ENCODE measurements at regions not wholly inside any gene's neighbourhood (a gene's known extent, or its start where the extent isn't known, plus 50 kb on each side); places are given as distances from the start of the nearest gene placed in this dataset.

DNA sequence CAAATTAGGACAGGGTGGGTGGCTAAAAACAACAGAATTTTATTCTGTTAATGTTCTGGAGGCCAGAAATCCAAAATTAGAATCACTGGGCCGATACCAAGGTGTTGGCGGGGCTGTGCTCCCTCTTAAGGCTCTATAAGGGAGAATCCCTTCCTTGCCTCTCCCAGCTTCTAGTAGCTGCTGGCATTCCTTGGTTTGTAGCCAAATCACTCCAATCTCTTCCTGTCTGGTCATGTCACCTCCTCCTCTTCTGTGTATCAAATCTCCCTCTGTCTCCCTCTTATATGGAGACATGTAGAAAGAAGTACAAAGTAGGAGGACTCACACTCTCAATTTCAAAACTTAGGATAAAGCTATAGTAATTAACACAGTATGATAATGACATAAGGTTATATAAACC lies 102.9 kb upstream of the SIRPA start:
- DNase-seq (ENCODE audit: low spot score), result no peak
- TF ChIP-seq, protein P1, sequence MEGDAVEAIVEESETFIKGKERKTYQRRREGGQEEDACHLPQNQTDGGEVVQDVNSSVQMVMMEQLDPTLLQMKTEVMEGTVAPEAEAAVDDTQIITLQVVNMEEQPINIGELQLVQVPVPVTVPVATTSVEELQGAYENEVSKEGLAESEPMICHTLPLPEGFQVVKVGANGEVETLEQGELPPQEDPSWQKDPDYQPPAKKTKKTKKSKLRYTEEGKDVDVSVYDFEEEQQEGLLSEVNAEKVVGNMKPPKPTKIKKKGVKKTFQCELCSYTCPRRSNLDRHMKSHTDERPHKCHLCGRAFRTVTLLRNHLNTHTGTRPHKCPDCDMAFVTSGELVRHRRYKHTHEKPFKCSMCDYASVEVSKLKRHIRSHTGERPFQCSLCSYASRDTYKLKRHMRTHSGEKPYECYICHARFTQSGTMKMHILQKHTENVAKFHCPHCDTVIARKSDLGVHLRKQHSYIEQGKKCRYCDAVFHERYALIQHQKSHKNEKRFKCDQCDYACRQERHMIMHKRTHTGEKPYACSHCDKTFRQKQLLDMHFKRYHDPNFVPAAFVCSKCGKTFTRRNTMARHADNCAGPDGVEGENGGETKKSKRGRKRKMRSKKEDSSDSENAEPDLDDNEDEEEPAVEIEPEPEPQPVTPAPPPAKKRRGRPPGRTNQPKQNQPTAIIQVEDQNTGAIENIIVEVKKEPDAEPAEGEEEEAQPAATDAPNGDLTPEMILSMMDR (IDR thresholded peaks at IDR 0.05), result no peak
- peaks cover 35% of the 10 kb centered on the region for H3K27me3 Mint-ChIP-seq (ENCODE audit: low read depth)

GRCh38 chr20:1790386-1790785 lies 104.8 kb upstream of the SIRPA start:
- Mint-ChIP-seq H3K9me3 (ENCODE audit: low read depth) (no peaks in the 10 kb centered on the region), H3K27ac (ENCODE audit: unreplicated experiment) (no peak overlapping the region), H3K36me3 (ENCODE audit: low read depth) (no peaks in the 10 kb centered on the region), H3K4me1 (ENCODE audit: low read depth) (no peaks in the 10 kb centered on the region), H3K4me3 (ENCODE audit: unreplicated experiment) (no peak overlapping the region), H3K27me3 (ENCODE audit: low read depth) (peaks cover 49% of the 10 kb centered on the region)
- TF ChIP-seq, protein P1 (IDR thresholded peaks at IDR 0.05), result no peak
- no peak for DNase-seq (ENCODE audit: low spot score)

More for the DNA sequence above, 102.9 kb upstream of the SIRPA start:
- Mint-ChIP-seq H3K27ac (ENCODE audit: unreplicated experiment) (no peak overlapping the region), H3K9me3 (ENCODE audit: low read depth) (no peaks in the 10 kb centered on the region), H3K4me1 (ENCODE audit: low read depth) (no peaks in the 10 kb centered on the region), H3K36me3 (ENCODE audit: low read depth) (no peaks in the 10 kb centered on the region), H3K4me3 (ENCODE audit: unreplicated experiment) (no peak overlapping the region)

DNA sequence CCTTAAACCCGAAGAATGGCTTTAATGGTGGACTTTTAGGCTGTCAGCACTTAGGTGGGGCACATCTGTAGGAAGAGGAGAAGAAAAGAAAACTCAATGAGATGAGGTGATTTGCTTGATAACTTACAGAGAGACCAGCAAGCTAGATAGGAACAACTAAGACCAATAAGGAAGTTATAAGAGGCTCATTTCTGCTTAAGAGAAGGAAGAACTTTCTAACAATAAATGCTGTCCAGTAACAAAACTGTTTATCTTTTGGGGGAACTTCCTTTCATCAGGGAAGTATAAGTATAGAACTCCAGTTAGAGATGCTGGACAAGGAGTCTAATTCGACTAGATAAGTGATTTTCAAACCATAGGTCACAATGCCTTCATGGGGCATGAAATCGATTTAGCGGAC lies 107.2 kb upstream of the SIRPA start:
- DNase-seq (ENCODE audit: low spot score), result no peak
- Mint-ChIP-seq H3K9me3 (ENCODE audit: low read depth) (no peaks in the 10 kb centered on the region), H3K36me3 (ENCODE audit: low read depth) (no peaks in the 10 kb centered on the region), H3K4me1 (ENCODE audit: low read depth) (no peaks in the 10 kb centered on the region), H3K27ac (ENCODE audit: unreplicated experiment) (no peak overlapping the region), H3K27me3 (ENCODE audit: low read depth) (peaks cover 46% of the 10 kb centered on the region), H3K4me3 (ENCODE audit: unreplicated experiment) (no peak overlapping the region)
- TF ChIP-seq, protein P1 (IDR thresholded peaks at IDR 0.05), result no peak

DNA sequence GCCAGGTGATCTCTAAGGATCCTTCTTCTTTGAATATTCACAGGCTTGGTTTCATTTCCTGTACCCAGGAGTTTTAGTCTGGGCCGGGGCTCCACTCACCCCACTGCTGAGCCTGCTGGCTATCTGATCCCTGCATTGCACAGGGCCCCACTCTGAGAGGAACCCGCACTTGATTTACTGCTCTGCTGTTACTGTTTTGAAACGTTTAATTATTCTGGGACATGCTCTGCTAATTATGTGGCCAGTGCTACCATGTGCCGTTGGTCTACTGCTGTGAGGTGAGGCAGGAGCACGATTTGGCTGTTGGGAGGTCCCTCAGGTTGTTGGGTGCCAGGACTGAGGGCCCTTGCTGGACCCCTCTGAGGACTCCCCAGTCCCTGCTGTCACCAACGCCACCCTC lies 108.7 kb upstream of the SIRPA start:
- Mint-ChIP-seq H3K27ac (ENCODE audit: unreplicated experiment) (no peak overlapping the region), H3K36me3 (ENCODE audit: low read depth) (no peaks in the 10 kb centered on the region), H3K9me3 (ENCODE audit: low read depth) (no peaks in the 10 kb centered on the region), H3K4me1 (ENCODE audit: low read depth) (no peaks in the 10 kb centered on the region), H3K27me3 (ENCODE audit: low read depth) (peaks cover 44% of the 10 kb centered on the region), H3K4me3 (ENCODE audit: unreplicated experiment) (no peak overlapping the region)
- no peak for DNase-seq (ENCODE audit: low spot score)
- TF ChIP-seq, protein P1 (IDR thresholded peaks at IDR 0.05), result no peak

GRCh38 chr20:1784586-1784985 lies 110.6 kb upstream of the SIRPA start:
- no peak overlapping the region for H3K4me3 Mint-ChIP-seq (ENCODE audit: unreplicated experiment)
- peaks cover 41% of the 10 kb centered on the region for H3K27me3 Mint-ChIP-seq (ENCODE audit: low read depth)
- no peaks in the 10 kb centered on the region for H3K36me3 Mint-ChIP-seq (ENCODE audit: low read depth)
- H3K9me3 Mint-ChIP-seq (ENCODE audit: low read depth), result no peaks in the 10 kb centered on the region
- TF ChIP-seq, protein P1 (IDR thresholded peaks at IDR 0.05), result no peak
- DNase-seq (ENCODE audit: low spot score), result no peak
- H3K27ac Mint-ChIP-seq (ENCODE audit: unreplicated experiment), result no peak overlapping the region
- no peaks in the 10 kb centered on the region for H3K4me1 Mint-ChIP-seq (ENCODE audit: low read depth)

Measured in chondrocyte (in vitro differentiated cells).